IMR-90 (cell line): ENCODE measurements at regions not wholly inside any gene's neighbourhood (a gene's known extent, or its start where the extent isn't known, plus 50 kb on each side); places are given as distances from the start of the nearest gene placed in this dataset.

Source experiments
- ATAC-seq: fragments of 200-7000 bp; cut with Tn5 transposase; 2 replicates; pipeline ENCODE4 v1.9.1; 2020; ENCODE audit warnings: low read depth, mild to moderate bottlenecking, moderate library complexity
- BruUV-seq: library from RNA; stranded (reverse); fragments of 400-500 nt; replicated peaks from 2 replicates; lab custom pipeline; 2021; lab: Mats Ljungman, UMichigan
- CTCF ChIA-PET: fragments of 300-600 bp; formaldehyde crosslinking; extraction: SDS; loops from one replicate; lab custom pipeline; 2021; ENCODE audit warnings: antibody characterized with exemption; lab: Yijun Ruan, JAX
- POLR2A ChIA-PET: fragments of 300-600 bp; sonication (Branson Sonifier 250); formaldehyde crosslinking; loops from one replicate; lab custom pipeline; 2022; ENCODE audit warnings: antibody characterized with exemption; ENCODE audit not compliant: unreplicated experiment; lab: Charles Lee
- DNase-seq: peaks from one replicate; pipeline ENCODE4 v3.0.0; 2013
- H2AFZ ChIP-seq: replicated peaks from 2 replicates; pipeline ENCODE3; 2013; ENCODE audit warnings: low read length, mild to moderate bottlenecking; ENCODE audit not compliant: poor library complexity
- H2AK5ac ChIP-seq: 2 replicates; pipeline ENCODE4 v1.6.1; 2013; ENCODE audit warnings: low read depth, low read length, inconsistent platforms
- H2AK9ac ChIP-seq: replicated peaks from 2 replicates; pipeline ENCODE3; 2013; ENCODE audit warnings: mild to moderate bottlenecking, low read depth, low read length, moderate library complexity; ENCODE audit not compliant: poor library complexity
- H2BK120ac ChIP-seq: 2 replicates; pipeline ENCODE4 v1.6.1; 2013; ENCODE audit warnings: low read depth, low read length, inconsistent platforms
- H2BK15ac ChIP-seq: 3 replicates; pipeline ENCODE4 v1.6.1; 2013; ENCODE audit warnings: low read depth, low read length, inconsistent platforms
- H2BK20ac ChIP-seq: 2 replicates; pipeline ENCODE4 v1.6.1; 2013; ENCODE audit warnings: low read depth, mild to moderate bottlenecking, inconsistent platforms, low read length, moderate library complexity
- H2BK5ac ChIP-seq: 2 replicates; pipeline ENCODE4 v1.6.1; 2013; ENCODE audit warnings: mild to moderate bottlenecking, low read depth, low read length, inconsistent platforms; ENCODE audit not compliant: poor library complexity, severe bottlenecking
- H3K14ac ChIP-seq: replicated peaks from 2 replicates; pipeline ENCODE4 v1.6.1; 2013; ENCODE audit warnings: low read depth, low read length, inconsistent platforms
- H3K18ac ChIP-seq: 2 replicates; pipeline ENCODE4 v1.6.1; 2013; ENCODE audit warnings: low read depth, low read length, control low read depth
- H3K23ac ChIP-seq: 2 replicates; pipeline ENCODE4 v1.6.1; 2013; ENCODE audit warnings: low read depth, low read length, inconsistent platforms
- H3K27ac ChIP-seq: 2 replicates; pipeline ENCODE4 v1.5.1; 2013; ENCODE audit warnings: mild to moderate bottlenecking, control low read depth, low read length; ENCODE audit not compliant: insufficient read depth
- H3K27me3 ChIP-seq: 2 replicates; pipeline ENCODE4 v1.6.1; 2013; ENCODE audit warnings: low read length; ENCODE audit not compliant: control insufficient read depth, insufficient read depth
- H3K36me3 ChIP-seq: 2 replicates; pipeline ENCODE4 v1.6.1; 2013; ENCODE audit warnings: low read length, mixed read lengths; ENCODE audit not compliant: control insufficient read depth, insufficient read depth
- H3K4ac ChIP-seq: 2 replicates; pipeline ENCODE4 v1.6.1; 2013; ENCODE audit warnings: low read depth, low read length, inconsistent platforms
- H3K4me1 ChIP-seq: 2 replicates; pipeline ENCODE4 v1.6.1; 2013; ENCODE audit warnings: low read length, mixed read lengths; ENCODE audit not compliant: control insufficient read depth, insufficient read depth
- H3K4me2 ChIP-seq: 2 replicates; pipeline ENCODE4 v1.6.1; 2013; ENCODE audit warnings: low read depth, mild to moderate bottlenecking, control low read depth, low read length, moderate library complexity
- H3K4me3 ChIP-seq: 2 replicates; pipeline ENCODE4 v1.5.1; 2013; ENCODE audit warnings: low read depth, mild to moderate bottlenecking, control low read depth, low read length, moderate library complexity; ENCODE audit not compliant: insufficient read depth
- H3K56ac ChIP-seq: 2 replicates; pipeline ENCODE4 v1.6.1; 2013; ENCODE audit warnings: low read length, inconsistent platforms; ENCODE audit not compliant: insufficient read depth; ENCODE audit errors: extremely low read depth
- H3K79me1 ChIP-seq, 2 experiments: 2 replicates each; pipeline ENCODE4 v1.6.1; 2013; ENCODE audit warnings: low read length in 2 of 2, inconsistent platforms in 1 of 2, low read depth in 1 of 2
- H3K9ac ChIP-seq: 2 replicates; pipeline ENCODE4 v1.6.1; 2013; ENCODE audit warnings: low read depth, low read length, control low read depth
- H3K9me1 ChIP-seq: 2 replicates; pipeline ENCODE4 v1.6.1; 2013; ENCODE audit warnings: low read length, inconsistent platforms; ENCODE audit not compliant: insufficient read depth
- H3K9me3 ChIP-seq: 2 replicates; pipeline ENCODE4 v1.6.1; 2013; ENCODE audit warnings: low read length; ENCODE audit not compliant: control insufficient read depth, insufficient read depth
- H4K20me1 ChIP-seq: 2 replicates; pipeline ENCODE4 v1.6.1; 2013; ENCODE audit warnings: low read length, inconsistent platforms; ENCODE audit not compliant: insufficient read depth
- H4K5ac ChIP-seq: 2 replicates; pipeline ENCODE4 v1.6.1; 2013; ENCODE audit warnings: mild to moderate bottlenecking, low read depth, low read length, control low read depth
- H4K8ac ChIP-seq, 2 experiments: 2 replicates each; pipeline ENCODE4 v1.6.1; 2013; ENCODE audit warnings: low read depth in 2 of 2, low read length in 2 of 2, control low read depth in 1 of 2, inconsistent platforms in 1 of 2
- H4K91ac ChIP-seq: 2 replicates; pipeline ENCODE4 v1.6.1; 2013; ENCODE audit warnings: low read depth, low read length, inconsistent platforms; ENCODE audit not compliant: insufficient read depth
- CHD1 ChIP-seq: IDR thresholded peaks from 2 replicates; pipeline ENCODE4 v1.6.1; 2012; ENCODE audit warnings: low read depth, low read length, improper control_type of control experiment
- FOS ChIP-seq: fragments of 150-350 bp; IDR thresholded peaks from 2 replicates; pipeline ENCODE4 v1.6.1; 2016; ENCODE audit warnings: low read depth, low read length
- MAFK ChIP-seq: IDR thresholded peaks from 2 replicates; pipeline ENCODE4 v1.6.1; 2012; ENCODE audit warnings: low read depth, low read length, improper control_type of control experiment
- MAZ ChIP-seq: IDR thresholded peaks from 2 replicates; pipeline ENCODE4 v1.6.1; 2012; ENCODE audit warnings: low read depth, mild to moderate bottlenecking, low read length, improper control_type of control experiment, moderate library complexity, borderline replicate concordance
- NFE2L2 ChIP-seq: fragments of 150-350 bp; IDR thresholded peaks from 2 replicates; pipeline ENCODE4 v1.6.1; 2016; ENCODE audit warnings: low read depth, mild to moderate bottlenecking, low read length
- RAD21 ChIP-seq: IDR thresholded peaks from 2 replicates; pipeline ENCODE4 v1.6.1; 2012; ENCODE audit warnings: low read length, improper control_type of control experiment
- RFX5 ChIP-seq: IDR thresholded peaks from 2 replicates; pipeline ENCODE4 v1.8.0; 2012; ENCODE audit warnings: low read depth, mild to moderate bottlenecking, low read length, moderate library complexity
- SMC3 ChIP-seq: fragments of 150-350 bp; IDR thresholded peaks from 2 replicates; pipeline ENCODE4 v1.6.1; 2016; ENCODE audit warnings: low read depth, mild to moderate bottlenecking, antibody characterized with exemption, low read length, moderate library complexity
- USF2 ChIP-seq: fragments of 150-350 bp; IDR thresholded peaks from 2 replicates; pipeline ENCODE4 v1.6.1; 2017; ENCODE audit warnings: mild to moderate bottlenecking, antibody characterized with exemption, low read length, low read depth
- WGBS, 2 experiments: methylation state at CpG; one replicate each; pipeline versions ENCODE4 v1.1.5 to v1.1.7; 2013; ENCODE audit warnings: missing lambda C conversion rate in 2 of 2; ENCODE audit not compliant: insufficient read length in 1 of 2; ENCODE audit errors: extremely low coverage in 2 of 2; 5-methylcytosine and 5-hydroxymethylcytosine counted together
- dilution Hi-C: fragments of 300-500 bp; cut with HindIII; formaldehyde crosslinking; loops from one replicate; pipeline ENCODE4 v1.14.3; 2018; ENCODE audit warnings: low sequenced_read_pairs; ENCODE audit not compliant: unreplicated experiment
- in situ Hi-C: fragments of 300-500 bp; cut with MboI; formaldehyde crosslinking; loops from 3 replicates; pipeline ENCODE4 v1.14.3; 2019; ENCODE audit warnings: low sequenced_read_pairs, inconsistent platforms, mixed read lengths
- intact Hi-C: fragments of 100-400 bp; cut with micrococcal nuclease; formaldehyde crosslinking; loops from 2 replicates; pipeline ENCODE4 v1.10.0; 2022
- TF ChIP-seq, protein P1 (sequence below): fragments of 150-350 bp; IDR thresholded peaks from 2 replicates; pipeline ENCODE4 v1.6.1; 2016; ENCODE audit warnings: low read depth, mild to moderate bottlenecking, low read length, moderate library complexity, borderline replicate concordance

GRCh38 chr6:170130201-170130621 is 160.7 kb downstream of the DLL1 start:
- TF ChIP-seq, protein P1, sequence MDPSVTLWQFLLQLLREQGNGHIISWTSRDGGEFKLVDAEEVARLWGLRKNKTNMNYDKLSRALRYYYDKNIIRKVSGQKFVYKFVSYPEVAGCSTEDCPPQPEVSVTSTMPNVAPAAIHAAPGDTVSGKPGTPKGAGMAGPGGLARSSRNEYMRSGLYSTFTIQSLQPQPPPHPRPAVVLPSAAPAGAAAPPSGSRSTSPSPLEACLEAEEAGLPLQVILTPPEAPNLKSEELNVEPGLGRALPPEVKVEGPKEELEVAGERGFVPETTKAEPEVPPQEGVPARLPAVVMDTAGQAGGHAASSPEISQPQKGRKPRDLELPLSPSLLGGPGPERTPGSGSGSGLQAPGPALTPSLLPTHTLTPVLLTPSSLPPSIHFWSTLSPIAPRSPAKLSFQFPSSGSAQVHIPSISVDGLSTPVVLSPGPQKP: no peak
- TF ChIP-seq MAZ (no peak), CHD1 (no peak), NFE2L2 (no peak), SMC3 (no peak), RFX5 (no peak), FOS (no peak), MAFK (no peak), RAD21 (no peak), USF2 (no peak)
- H3K36me3 ChIP-seq: no peaks in the 10 kb centered on the region
- H2BK5ac ChIP-seq: no peak overlapping the region
- H3K4me3 ChIP-seq: no peak overlapping the region
- in situ Hi-C loops: no loop called here
- H3K27ac ChIP-seq: no peak overlapping the region
- H4K20me1 ChIP-seq: no peaks in the 10 kb centered on the region
- ChIA-PET CTCF (no interaction called here), POLR2A (no interaction called here)
- H3K79me1 ChIP-seq: no peaks in the 10 kb centered on the region
- BruUV-seq: no TSS peak
- peaks cover 43% of the 10 kb centered on the region for H3K9me3 ChIP-seq
- no peak overlapping the region for H4K5ac ChIP-seq
- no peak overlapping the region for H2BK20ac ChIP-seq
- H2AK9ac ChIP-seq: no peak overlapping the region
- no peak for ATAC-seq
- H3K18ac ChIP-seq: no peak overlapping the region
- no peak overlapping the region for H2AK5ac ChIP-seq
- DNase-seq: no peak
- H3K4ac ChIP-seq: no peak overlapping the region
- dilution Hi-C loops: no loop called here
- no peaks in the 10 kb centered on the region for H3K9me1 ChIP-seq
- H4K91ac ChIP-seq: no peak overlapping the region
- H3K4me2 ChIP-seq: no peak overlapping the region
- no peak overlapping the region for H2AFZ ChIP-seq
- no peak overlapping the region for H4K8ac ChIP-seq
- H3K23ac ChIP-seq: no peak overlapping the region
- intact Hi-C loops: no loop called here
- no peak overlapping the region for H3K14ac ChIP-seq
- no peaks in the 10 kb centered on the region for H3K27me3 ChIP-seq
- no peak overlapping the region for H2BK120ac ChIP-seq
- no peak overlapping the region for H3K9ac ChIP-seq
- 69% methylated on average over 3 of the region's 15 CpGs; no CpG with 5 or more reads in 1 of the 2 experiments for WGBS, 2 experiments
- no peak overlapping the region for H2BK15ac ChIP-seq
- no peaks in the 10 kb centered on the region for H3K4me1 ChIP-seq
- no peak overlapping the region for H3K56ac ChIP-seq
